ENCODE measurements at regions not wholly inside any gene's neighbourhood (a gene's known extent, or its start where the extent isn't known, plus 50 kb on each side); places are given as distances from the start of the nearest gene placed in this dataset.

- DNase-seq, result no peak
- intact Hi-C loops (cut with micrococcal nuclease), result no loop called here
- no peak for ATAC-seq
Measured at GRCh38 chr11:134639586-134640330, 227.7 kb upstream of the B3GAT1 start.

- no peak for ATAC-seq
- no peak for DNase-seq
- intact Hi-C loops (cut with micrococcal nuclease), result no loop called here
Measured at GRCh38 chr11:134638796-134639430, 226.9 kb upstream of the B3GAT1 start.

GRCh38 chr11:134637091-134638015, 225.3 kb upstream of the B3GAT1 start:
- intact Hi-C loops (cut with micrococcal nuclease), result no loop called here
- DNase-seq, result no peak
- no peak for ATAC-seq

- ATAC-seq (no peak), DNase-seq (no peak)
- intact Hi-C loops (cut with micrococcal nuclease), result no loop called here
Measured at GRCh38 chr11:134636071-134636470, 224.0 kb upstream of the B3GAT1 start.

- ATAC-seq (no peak), DNase-seq (no peak)
- intact Hi-C loops (cut with micrococcal nuclease), result no loop called here
Measured at GRCh38 chr11:134634897-134635831, 223.1 kb upstream of the B3GAT1 start.

- intact Hi-C loops (cut with micrococcal nuclease), result no loop called here
- no peak for ATAC-seq
- no peak for DNase-seq
Measured at GRCh38 chr11:134633276-134633675, 221.2 kb upstream of the B3GAT1 start.

- intact Hi-C loops (cut with micrococcal nuclease), result no loop called here
- DNase-seq (no peak), ATAC-seq (no peak)
Measured at GRCh38 chr11:134632347-134633119, 220.5 kb upstream of the B3GAT1 start.

GRCh38 chr11:134630861-134631260, 218.8 kb upstream of the B3GAT1 start:
- intact Hi-C loops (cut with micrococcal nuclease), result no loop called here
- no peak for ATAC-seq
- no peak for DNase-seq

GRCh38 chr11:134628426-134628825, 216.4 kb upstream of the B3GAT1 start:
- DNase-seq, result no peak
- intact Hi-C loops (cut with micrococcal nuclease), result no loop called here
- ATAC-seq, result no peak

GRCh38 chr11:134626032-134626431, 214.0 kb upstream of the B3GAT1 start:
- ATAC-seq (no peak), DNase-seq (no peak)
- intact Hi-C loops (cut with micrococcal nuclease), result no loop called here

GRCh38 chr11:134625631-134626030, 213.6 kb upstream of the B3GAT1 start:
- DNase-seq (no peak), ATAC-seq (no peak)
- intact Hi-C loops (cut with micrococcal nuclease), result no loop called here

GRCh38 chr11:134625151-134625550, 213.1 kb upstream of the B3GAT1 start:
- intact Hi-C loops (cut with micrococcal nuclease), result no loop called here
- no peak for ATAC-seq
- DNase-seq, result no peak

- intact Hi-C loops (cut with micrococcal nuclease), result no loop called here
- ATAC-seq, result no peak
- DNase-seq, result no peak
Measured at GRCh38 chr11:134624166-134624920, 212.3 kb upstream of the B3GAT1 start.

- intact Hi-C loops (cut with micrococcal nuclease), result no loop called here
- no peak for DNase-seq
- no peak for ATAC-seq
Measured at GRCh38 chr11:134623711-134624110, 211.7 kb upstream of the B3GAT1 start.

- DNase-seq, result no peak
- ATAC-seq, result no peak
- intact Hi-C loops (cut with micrococcal nuclease), result no loop called here
Measured at GRCh38 chr11:134622458-134622857, 210.4 kb upstream of the B3GAT1 start.

GRCh38 chr11:134617360-134617759, 205.3 kb upstream of the B3GAT1 start:
- intact Hi-C loops (cut with micrococcal nuclease), result no loop called here
- ATAC-seq (no peak), DNase-seq (no peak)

GRCh38 chr11:134616038-134616437, 204.0 kb upstream of the B3GAT1 start:
- no peak for DNase-seq
- ATAC-seq, result no peak
- intact Hi-C loops (cut with micrococcal nuclease), result no loop called here
